HL-60 (cell line): ENCODE measurements at regions not wholly inside any gene's neighbourhood (a gene's known extent, or its start where the extent isn't known, plus 50 kb on each side); places are given as distances from the start of the nearest gene placed in this dataset.

Experiments used
- DNase-seq, 2 experiments: peaks; one replicate each; pipeline ENCODE4 v3.0.0-alpha.2; 2010 to 2020; ENCODE audit warnings: low read depth in 1 of 2, low spot score in 1 of 2
- H3K27ac ChIP-seq: fragments of 250-450 bp; sonication (Bioruptor Pico); replicated peaks from 2 replicates; pipeline ENCODE4 v1.5.1; 2020; ENCODE audit warnings: mild to moderate bottlenecking, moderate library complexity
- H3K27me3 ChIP-seq: fragments of 250-450 bp; sonication (Bioruptor Pico); 2 replicates; pipeline ENCODE4 v1.5.1; 2021; ENCODE audit warnings: mild to moderate bottlenecking, moderate library complexity; ENCODE audit not compliant: insufficient read depth, poor library complexity, severe bottlenecking
- H3K4me3 ChIP-seq: replicated peaks from 2 replicates; pipeline ENCODE4 v1.5.1; 2011; ENCODE audit warnings: mild to moderate bottlenecking, control low read depth, low read length; ENCODE audit not compliant: insufficient read depth
- CTCF ChIP-seq: IDR thresholded peaks from one replicate; pipeline ENCODE4 v1.5.1; 2011; ENCODE audit warnings: low read length, control low read depth, inconsistent platforms; ENCODE audit not compliant: insufficient read depth
- GABPA ChIP-seq: IDR thresholded peaks from 2 replicates; pipeline ENCODE4 v1.6.1; 2012; ENCODE audit warnings: low read depth
- POLR2AphosphoS5 ChIP-seq: IDR thresholded peaks from 2 replicates; pipeline ENCODE4 v1.6.1; 2012; ENCODE audit warnings: low read depth
- REST ChIP-seq: IDR thresholded peaks from 2 replicates; pipeline ENCODE4 v1.6.1; 2012; ENCODE audit warnings: low read depth; ENCODE audit not compliant: insufficient replicate concordance
- SPI1 ChIP-seq: IDR thresholded peaks from 2 replicates; pipeline ENCODE4 v1.6.1; 2012; ENCODE audit warnings: low read depth, mild to moderate bottlenecking, borderline replicate concordance

GRCh38 chr1:30473922-30474817 is 249.2 kb downstream of the MATN1 start:
- Histone ChIP-seq H3K27ac (no peak overlapping the region), H3K4me3 (no peak overlapping the region), H3K27me3 (no peaks in the 10 kb centered on the region)
- TF ChIP-seq CTCF (no peak), POLR2AphosphoS5 (no peak)
- DNase-seq: no peak

- no peak for TF ChIP-seq POLR2AphosphoS5
- no peak for TF ChIP-seq REST
- TF ChIP-seq SPI1: no peak
- TF ChIP-seq GABPA: no peak
- TF ChIP-seq CTCF: no peak
- H3K27ac ChIP-seq: no peak overlapping the region
- H3K27me3 ChIP-seq: no peaks in the 10 kb centered on the region
- no peak overlapping the region for H3K4me3 ChIP-seq
- no peak for DNase-seq
These were observed 250.9 kb downstream of the MATN1 start for GRCh38 chr1:30472526-30472925.

GRCh38 chr1:30472009-30472408 is 251.4 kb downstream of the MATN1 start:
- Histone ChIP-seq H3K4me3 (no peak overlapping the region), H3K27ac (no peak overlapping the region), H3K27me3 (no peaks in the 10 kb centered on the region)
- no peak for DNase-seq
- no peak for TF ChIP-seq CTCF
- TF ChIP-seq REST: no peak
- no peak for TF ChIP-seq GABPA
- no peak for TF ChIP-seq POLR2AphosphoS5
- TF ChIP-seq SPI1: no peak

DNA sequence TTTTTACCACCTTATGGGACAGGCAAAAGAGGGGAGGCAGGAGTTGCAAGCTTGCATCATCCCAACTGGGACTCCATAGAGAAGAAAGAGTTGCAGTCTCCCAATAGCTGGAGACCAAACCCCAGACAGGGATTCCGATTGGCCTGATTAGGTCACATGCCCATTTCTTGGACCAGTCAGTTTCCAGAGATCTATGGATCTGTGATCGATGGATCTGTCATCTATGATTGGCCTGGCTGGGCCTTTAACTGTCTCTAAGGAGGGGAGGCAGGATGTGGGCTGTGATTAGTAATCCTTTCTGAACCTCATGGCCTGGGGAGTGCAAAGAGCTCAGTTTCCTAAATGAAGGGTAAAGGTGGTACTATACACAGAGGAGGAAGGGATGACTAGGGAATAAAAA is 252.1 kb downstream of the MATN1 start:
- TF ChIP-seq SPI1: no peak
- TF ChIP-seq POLR2AphosphoS5: no peak
- TF ChIP-seq REST: no peak
- TF ChIP-seq CTCF: no peak
- no peak for TF ChIP-seq GABPA
- H3K4me3 ChIP-seq: no peak overlapping the region
- H3K27ac ChIP-seq: no peak overlapping the region
- no peaks in the 10 kb centered on the region for H3K27me3 ChIP-seq
- DNase-seq: no peak
